GM21526 (cell line): ENCODE measurements at regions not wholly inside any gene's neighbourhood (a gene's known extent, or its start where the extent isn't known, plus 50 kb on each side); places are given as distances from the start of the nearest gene placed in this dataset.
A peak's percentile ranks its signal among the peaks of the same experiment; 100 is the strongest.

Experiments used
- ATAC-seq: cut with Tn5 transposase; IDR thresholded peaks from one replicate; pipeline ENCODE4 v1.9.1; 2021; ENCODE audit warnings: moderate library complexity; ENCODE audit not compliant: unreplicated experiment, low FRiP score

- peak; percentile 77 for ATAC-seq
Measured at GRCh38 chr14:71523630-71524319, 408.5 kb upstream of the RGS6 start.

- ATAC-seq: no peak
Measured at GRCh38 chr14:71524320-71524982, 407.8 kb upstream of the RGS6 start.

DNA sequence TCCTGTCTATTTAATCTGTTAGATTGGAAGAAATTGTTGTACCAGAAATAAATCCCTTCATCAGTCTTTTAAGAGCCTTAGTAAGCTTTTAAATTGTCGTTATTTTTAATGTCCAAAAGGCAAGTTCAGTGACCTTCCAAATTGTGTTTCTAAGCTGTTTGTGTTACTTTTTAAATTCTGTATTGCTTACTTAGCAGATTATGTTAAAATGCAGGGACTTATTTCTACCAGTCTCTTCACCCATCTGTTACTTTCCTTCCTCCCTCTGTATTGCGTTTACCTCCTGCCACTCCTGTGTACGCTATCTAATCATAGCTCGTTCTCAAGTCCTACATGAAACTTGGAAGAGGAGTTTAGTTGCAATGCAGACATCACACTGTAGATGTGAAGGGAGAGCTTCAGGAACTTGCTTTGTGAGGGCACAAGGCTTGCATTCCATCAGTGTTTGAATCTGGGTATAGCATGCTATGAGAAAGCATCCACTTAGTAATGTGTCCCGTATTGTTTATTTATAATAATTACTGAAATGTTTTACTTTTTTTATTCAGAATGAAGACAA lies 406.5 kb upstream of the RGS6 start:
- no peak for ATAC-seq

DNA sequence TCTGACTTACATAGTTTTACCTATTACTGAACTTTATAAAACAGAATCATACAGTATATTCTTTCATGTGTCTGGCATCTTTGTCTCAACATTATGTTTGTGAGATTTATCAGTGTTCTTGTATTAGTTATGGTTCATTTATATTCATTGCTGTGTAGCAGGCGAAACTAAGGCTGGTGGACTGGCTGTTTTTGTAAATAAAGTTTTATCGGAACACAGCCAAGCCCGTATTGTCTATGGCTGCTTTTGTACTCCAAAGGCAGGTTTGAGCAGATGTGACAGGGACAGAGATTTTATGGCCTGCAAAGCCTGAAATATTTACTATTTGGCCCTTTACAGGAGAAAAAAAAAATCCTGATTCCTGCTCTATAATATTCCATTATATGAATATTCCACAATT lies 405.8 kb upstream of the RGS6 start:
- no peak for ATAC-seq

DNA sequence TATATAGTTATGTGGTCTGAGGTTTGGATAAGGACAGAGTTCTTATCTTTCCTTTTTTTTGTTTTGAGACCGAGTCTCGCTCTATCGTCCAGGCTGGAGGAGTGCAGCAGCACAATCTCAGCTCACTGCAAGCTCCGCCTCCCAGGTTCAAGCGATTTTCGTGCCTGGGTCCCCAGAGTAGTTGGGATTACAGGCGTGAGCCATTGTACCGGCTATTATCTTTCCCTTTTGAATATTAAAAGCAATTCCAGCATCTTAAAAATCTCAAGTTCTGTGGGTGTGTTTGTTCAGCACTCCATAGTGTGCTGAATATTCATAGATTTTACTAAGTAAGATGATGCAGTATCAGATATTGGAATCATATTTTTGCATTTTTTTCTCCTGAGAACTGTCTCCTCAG lies 404.4 kb upstream of the RGS6 start:
- ATAC-seq: no peak

DNA sequence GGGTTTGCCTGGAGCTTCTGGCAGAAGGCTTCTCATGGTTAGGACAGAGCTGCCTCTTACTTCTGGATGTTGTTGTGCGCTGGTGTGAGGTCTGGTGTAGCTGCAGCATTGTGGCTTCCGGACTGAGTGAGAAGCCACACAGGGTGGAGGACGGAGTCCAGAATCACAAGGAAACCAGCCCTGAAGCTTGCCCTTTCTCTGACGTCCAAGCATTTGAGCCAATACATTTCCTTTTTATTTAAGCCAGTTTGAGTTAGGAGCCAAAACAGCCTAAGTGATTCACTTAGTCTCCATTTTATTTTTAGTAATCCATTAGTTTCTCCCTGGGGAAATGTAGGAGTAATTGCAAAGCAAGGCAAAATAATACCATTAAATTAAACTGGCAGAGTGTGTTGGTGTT lies 402.4 kb upstream of the RGS6 start:
- no peak for ATAC-seq

GRCh38 chr14:71532344-71532743 lies 399.9 kb upstream of the RGS6 start:
- ATAC-seq: no peak

DNA sequence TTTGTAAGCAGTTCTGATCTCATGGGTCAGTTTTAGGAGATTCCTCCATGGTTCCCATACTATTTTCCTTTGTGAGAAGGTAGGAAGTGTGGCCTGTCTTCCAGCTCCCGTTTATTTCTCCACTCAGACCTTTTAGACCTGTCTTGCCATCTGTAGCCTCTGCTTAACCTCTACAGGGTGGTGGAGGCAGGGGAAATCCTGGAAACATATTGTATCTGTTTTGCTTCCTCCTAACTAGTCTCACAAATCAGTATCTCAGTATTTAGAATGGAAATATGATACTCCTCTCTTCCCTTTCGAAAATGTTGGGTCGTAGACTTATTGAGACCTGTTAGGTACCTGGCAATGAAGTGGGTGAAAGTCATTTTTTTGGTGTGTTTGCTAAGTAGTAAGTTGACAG lies 399.4 kb upstream of the RGS6 start:
- ATAC-seq: no peak

DNA sequence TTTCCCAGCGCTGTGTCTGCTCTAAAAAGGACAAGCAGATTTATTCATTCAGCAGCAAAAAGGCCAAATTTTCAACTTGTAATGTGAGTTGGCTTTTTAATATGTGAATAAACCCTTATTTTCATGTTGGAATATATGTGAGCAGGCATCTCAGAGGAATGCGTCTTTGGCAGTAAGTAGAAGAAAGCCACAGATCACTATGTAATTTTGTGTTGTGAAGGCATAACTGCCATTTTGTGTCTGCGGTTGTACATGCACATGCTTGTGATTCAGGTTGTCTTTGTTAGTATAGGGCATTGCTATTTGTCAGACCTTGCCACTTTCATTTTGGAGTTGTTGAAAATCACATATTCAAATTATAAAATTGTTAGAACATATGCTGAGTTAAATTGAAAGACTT lies 398.8 kb upstream of the RGS6 start:
- ATAC-seq: no peak

GRCh38 chr14:71533800-71534199 lies 398.4 kb upstream of the RGS6 start:
- no peak for ATAC-seq

GRCh38 chr14:71534506-71534905 lies 397.7 kb upstream of the RGS6 start:
- no peak for ATAC-seq

- no peak for ATAC-seq
Measured at GRCh38 chr14:71536015-71536740, 396.1 kb upstream of the RGS6 start.

GRCh38 chr14:71536927-71537772 lies 395.1 kb upstream of the RGS6 start:
- ATAC-seq: no peak

GRCh38 chr14:71538288-71538687 lies 393.9 kb upstream of the RGS6 start:
- no peak for ATAC-seq

DNA sequence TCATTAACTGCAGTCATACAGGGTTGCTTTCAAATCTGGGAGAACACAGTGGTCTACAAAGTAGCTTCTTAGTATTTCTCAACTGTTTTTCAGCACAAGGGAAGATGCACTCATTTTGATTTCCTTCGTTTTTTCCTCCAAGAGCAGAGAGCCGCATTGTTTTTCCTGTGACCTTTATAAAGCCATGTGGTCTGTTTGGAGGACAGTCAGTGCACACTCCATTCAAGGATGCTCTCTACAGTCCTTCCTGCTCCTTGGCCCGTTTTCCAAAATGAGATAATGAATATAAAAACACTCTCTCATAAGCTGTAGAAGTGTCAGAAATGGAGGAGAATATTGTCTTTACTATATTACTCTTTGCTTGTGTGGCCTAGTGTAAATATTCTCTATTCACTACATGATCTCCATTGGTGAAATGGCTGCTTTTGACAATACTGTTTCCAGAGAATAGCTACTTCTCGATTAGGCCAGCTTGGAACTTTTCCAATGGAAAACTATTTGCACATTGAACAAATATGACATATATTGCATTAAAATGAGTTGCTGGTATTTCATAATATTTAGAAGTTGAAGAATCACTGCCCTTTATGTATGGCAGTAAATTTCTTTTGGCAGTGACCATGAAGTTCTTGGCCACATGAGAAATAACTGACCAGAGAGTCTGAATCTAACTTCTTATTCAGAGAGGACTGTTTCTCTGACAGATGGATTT lies 393.1 kb upstream of the RGS6 start:
- ATAC-seq: no peak

DNA sequence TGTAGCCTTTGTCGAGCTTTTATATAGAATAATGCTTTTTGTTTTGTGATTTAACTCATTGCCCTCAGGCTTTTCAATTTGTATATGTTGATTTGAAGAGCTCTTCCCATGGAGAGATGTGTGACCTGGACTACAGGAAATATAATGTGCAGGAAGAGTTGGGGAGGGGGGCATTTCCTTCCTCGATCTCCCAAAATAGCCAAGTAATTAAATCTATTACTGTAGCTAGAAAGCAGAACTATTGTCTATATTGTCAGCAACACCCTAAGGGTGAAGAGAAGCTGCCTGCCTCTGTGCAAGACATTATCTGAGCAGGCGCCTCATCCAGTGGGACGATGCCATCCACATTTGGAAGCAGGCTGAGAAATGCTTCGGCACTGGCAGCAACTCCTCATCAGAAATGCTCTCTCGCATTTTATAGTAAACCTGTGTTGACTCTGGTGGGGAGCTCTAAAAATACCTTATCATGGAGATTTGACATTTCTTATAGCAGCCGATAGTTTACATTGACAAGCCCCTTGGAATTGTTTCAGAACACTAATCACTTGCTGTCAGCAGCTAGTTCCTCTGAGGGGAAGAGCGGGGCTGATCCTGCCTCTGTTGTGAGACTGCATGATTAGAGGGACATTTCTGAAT lies 392.5 kb upstream of the RGS6 start:
- no peak for ATAC-seq

DNA sequence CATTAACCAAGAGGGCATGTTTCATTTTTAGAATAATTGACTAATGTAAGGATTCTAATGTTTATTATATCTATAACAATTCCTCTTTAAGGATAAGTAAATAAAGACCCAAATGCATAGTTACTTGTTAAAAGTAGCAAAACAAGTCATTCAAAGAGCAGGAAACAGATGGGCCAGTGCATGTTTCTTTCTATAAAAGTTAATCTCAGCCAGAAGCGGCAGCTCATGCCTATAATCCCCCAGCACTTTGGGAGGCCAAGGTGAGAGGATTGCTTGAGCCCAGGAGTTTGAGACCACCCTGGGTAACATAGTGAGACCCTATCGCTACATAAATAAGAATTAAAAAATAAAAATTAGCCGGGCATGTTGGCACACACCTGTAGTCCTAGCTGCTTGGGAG lies 391.0 kb upstream of the RGS6 start:
- no peak for ATAC-seq

GRCh38 chr14:71541973-71542690 lies 390.1 kb upstream of the RGS6 start:
- ATAC-seq: no peak
